ENCODE measurements at regions not wholly inside any gene's neighbourhood (a gene's known extent, or its start where the extent isn't known, plus 50 kb on each side); places are given as distances from the start of the nearest gene placed in this dataset.
"Not testable (repeated sequence)": the region's sequence is repeated elsewhere in the genome, so short reads cannot be mapped to it uniquely, and the experiment has no call there.

- DNase-seq, result no peak
These were observed 521.9 kb downstream of the DTWD2 start for GRCh38 chr5:118466418-118466817.

- DNase-seq, result not testable (repeated sequence)
These were observed 526.1 kb downstream of the DTWD2 start for GRCh38 chr5:118462276-118462675.

- DNase-seq, result no peak
These were observed 526.9 kb downstream of the DTWD2 start for GRCh38 chr5:118461436-118461835.

- no peak for DNase-seq
These were observed 528.9 kb downstream of the DTWD2 start for GRCh38 chr5:118459490-118459889.

- no peak for DNase-seq
These were observed 532.3 kb downstream of the DTWD2 start for GRCh38 chr5:118456085-118456484.

- DNase-seq, result no peak
These were observed 536.6 kb downstream of the DTWD2 start for GRCh38 chr5:118451697-118452247.

GRCh38 chr5:118450554-118451332 is 537.6 kb downstream of the DTWD2 start:
- DNase-seq, result no peak

- no peak for DNase-seq
These were observed 541.0 kb downstream of the DTWD2 start for GRCh38 chr5:118447350-118447749.

GRCh38 chr5:118441956-118442355 is 546.4 kb downstream of the DTWD2 start:
- DNase-seq, result no peak

GRCh38 chr5:118441034-118441433 is 547.3 kb downstream of the DTWD2 start:
- DNase-seq, result no peak

- no peak for DNase-seq
These were observed 547.9 kb downstream of the DTWD2 start for GRCh38 chr5:118440496-118440895.

GRCh38 chr5:118439831-118440230 is 548.5 kb downstream of the DTWD2 start:
- DNase-seq, result no peak

GRCh38 chr5:118435131-118435530 is 553.2 kb downstream of the DTWD2 start:
- DNase-seq, result no peak

- DNase-seq, result no peak
These were observed 553.8 kb downstream of the DTWD2 start for GRCh38 chr5:118434522-118434921.

- no peak for DNase-seq
These were observed 558.3 kb downstream of the DTWD2 start for GRCh38 chr5:118430076-118430475.

- DNase-seq, result no peak
These were observed 580.4 kb downstream of the DTWD2 start for GRCh38 chr5:118407958-118408357.

GRCh38 chr5:118405650-118406061 is 582.7 kb downstream of the DTWD2 start:
- DNase-seq, result no peak

GRCh38 chr5:118397236-118397635 is 591.1 kb downstream of the DTWD2 start:
- DNase-seq, result no peak

- DNase-seq, result no peak
These were observed 595.9 kb downstream of the DTWD2 start for GRCh38 chr5:118392491-118392890.

- not testable (repeated sequence) for DNase-seq
These were observed 605.4 kb downstream of the DTWD2 start for GRCh38 chr5:118382931-118383330.

- DNase-seq, result no peak
These were observed 608.9 kb downstream of the DTWD2 start for GRCh38 chr5:118379470-118379869.

GRCh38 chr5:118378959-118379358 is 609.4 kb downstream of the DTWD2 start:
- DNase-seq, result no peak

- DNase-seq, result no peak
These were observed 610.9 kb downstream of the DTWD2 start for GRCh38 chr5:118377420-118377819.

- no peak for DNase-seq
These were observed 616.1 kb downstream of the DTWD2 start for GRCh38 chr5:118371973-118372831.

All from left hindlimb (tissue), 1 donor.